DMS53 treated with DMSO at 0.1 percent for 48 hours (cell line): ENCODE measurements at regions not wholly inside any gene's neighbourhood (a gene's known extent, or its start where the extent isn't known, plus 50 kb on each side); places are given as distances from the start of the nearest gene placed in this dataset.

Source experiments
- DNase-seq: peaks from one replicate; lab custom pipeline; 2025; ENCODE audit not compliant: unreplicated experiment; lab: John Stamatoyannopoulos, UW

GRCh38 chr10:117427356-117427755, 52.1 kb upstream of the PDZD8 start:
- no peak for DNase-seq

DNA sequence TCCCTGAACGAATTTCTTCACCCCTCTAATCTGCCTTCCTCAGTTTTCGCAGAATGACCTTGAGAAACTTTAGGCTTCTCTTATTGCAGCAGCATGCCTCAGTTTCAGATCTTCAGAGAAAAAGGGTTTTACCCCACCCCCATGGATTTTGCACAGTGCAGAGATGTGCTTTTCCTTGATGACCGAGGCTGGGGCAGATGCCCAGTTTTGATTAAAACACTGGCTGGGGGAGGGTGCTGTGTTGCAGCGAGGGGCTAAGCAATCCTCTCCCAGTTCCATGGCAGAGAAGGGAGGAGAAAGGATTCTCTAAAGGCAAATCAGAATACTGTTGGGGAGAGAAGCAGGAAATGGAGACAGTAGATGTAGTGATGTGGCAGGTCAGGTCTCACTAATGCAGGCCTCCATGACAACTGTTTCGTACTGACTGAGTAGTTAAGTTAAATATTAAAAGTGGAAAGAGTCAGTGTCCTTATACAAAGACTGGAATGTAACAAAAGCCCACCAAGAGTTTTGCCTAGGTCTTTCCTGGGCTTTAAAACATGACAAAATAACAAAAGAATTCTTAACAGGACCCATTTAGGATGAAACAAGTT, 50.8 kb upstream of the PDZD8 start:
- DNase-seq, result no peak

- DNase-seq, result no peak
Measured at GRCh38 chr10:117424883-117425649, 49.8 kb upstream of the PDZD8 start.
